Stimulated activated naive B cell treated with anti-CD40 and anti-IgM and Interleukin-4, amounts not matched to agents 10 μg/mL and 1 μg/mL and 100 μg/mL, for 72 hours (primary cell): ENCODE measurements at regions not wholly inside any gene's neighbourhood (a gene's known extent, or its start where the extent isn't known, plus 50 kb on each side); places are given as distances from the start of the nearest gene placed in this dataset.

Experiments used
- ATAC-seq, 2 donors: fragments of 150-1000 bp; cut with Tn5 transposase; replicated peaks; 2 replicates each; pipeline ENCODE4 v1.10.0; 2021; ENCODE audit warnings: moderate library complexity in 1 of 2
- DNase-seq: peaks from one replicate; pipeline ENCODE4 v3.0.0; 2021
- H3K27ac Mint-ChIP-seq: one replicate; pipeline ENCODE4 v1.8.0; 2022; ENCODE audit warnings: mild to moderate bottlenecking, mixed read lengths
- H3K27me3 Mint-ChIP-seq, 2 donors: one replicate each; pipeline ENCODE4 v1.8.0; 2022; ENCODE audit warnings: mixed read lengths in 2 of 2
- H3K36me3 Mint-ChIP-seq, 2 donors: one replicate each; pipeline ENCODE4 v1.8.0; 2022; ENCODE audit warnings: mixed read lengths in 2 of 2, mild to moderate bottlenecking in 1 of 2
- H3K4me1 Mint-ChIP-seq, 2 donors: one replicate each; pipeline ENCODE4 v1.8.0; 2022; ENCODE audit warnings: mixed read lengths in 2 of 2, mild to moderate bottlenecking in 1 of 2
- H3K4me3 Mint-ChIP-seq, 2 donors: one replicate each; pipeline ENCODE4 v1.8.0; 2022; ENCODE audit warnings: mild to moderate bottlenecking in 2 of 2, mixed read lengths in 2 of 2, moderate library complexity in 1 of 2
- H3K9me3 Mint-ChIP-seq, 2 donors: one replicate each; pipeline ENCODE4 v1.8.0; 2022; ENCODE audit warnings: mixed read lengths in 2 of 2, mild to moderate bottlenecking in 1 of 2

GRCh38 chr7:72524037-72524436, 111.9 kb upstream of the CALN1 start:
- no peak for DNase-seq
- Mint-ChIP-seq H3K27me3 (no peaks in the 10 kb centered on the region), H3K27ac (no peak overlapping the region), H3K9me3 (peaks cover 0 to 6% of the 10 kb centered on the region in 2 donors), H3K4me1 (no peaks in the 10 kb centered on the region), H3K36me3 (no peaks in the 10 kb centered on the region), H3K4me3 (no peak overlapping the region)
- no peak for ATAC-seq

DNA sequence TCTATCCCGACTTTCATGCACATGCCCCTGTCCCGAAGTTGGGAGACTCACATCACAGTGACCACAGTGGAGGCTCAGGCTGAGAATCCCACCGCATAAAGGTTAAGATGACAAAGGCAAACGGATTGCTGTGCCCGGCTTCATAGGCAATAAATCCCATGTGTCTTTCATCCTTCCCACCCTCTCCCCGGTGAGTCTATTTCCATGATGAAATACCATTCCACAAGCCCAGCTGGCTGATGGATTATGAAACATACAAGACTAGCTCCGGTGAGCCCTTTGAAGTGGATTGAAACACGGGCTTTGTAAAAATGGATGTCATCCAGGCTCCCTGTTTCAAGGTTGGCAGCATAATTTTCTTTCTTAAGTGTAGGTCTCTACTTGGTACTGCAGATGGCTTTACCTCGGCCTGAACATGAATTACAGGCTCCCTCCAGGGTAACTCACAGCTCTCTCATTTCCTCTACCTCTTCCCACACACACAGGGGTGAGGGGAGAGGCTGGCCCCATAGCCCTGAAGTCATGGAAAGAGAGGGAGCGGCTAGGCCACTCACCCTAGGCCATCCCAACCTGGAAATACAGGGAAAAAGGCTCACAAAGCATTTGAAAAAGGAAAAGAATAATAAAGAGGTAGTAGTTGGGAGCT, 92.0 kb upstream of the CALN1 start:
- Mint-ChIP-seq H3K27ac (no peak overlapping the region), H3K4me3 (no peak overlapping the region), H3K36me3 (no peaks in the 10 kb centered on the region), H3K9me3 (no peaks in the 10 kb centered on the region), H3K27me3 (no peaks in the 10 kb centered on the region), H3K4me1 (no peaks in the 10 kb centered on the region)
- DNase-seq (no peak), ATAC-seq (no peak)

GRCh38 chr7:72503644-72504043, 91.5 kb upstream of the CALN1 start:
- ATAC-seq (no peak), DNase-seq (no peak)
- Mint-ChIP-seq H3K9me3 (no peaks in the 10 kb centered on the region), H3K4me1 (no peaks in the 10 kb centered on the region), H3K27me3 (no peaks in the 10 kb centered on the region), H3K27ac (no peak overlapping the region), H3K36me3 (no peaks in the 10 kb centered on the region), H3K4me3 (no peak overlapping the region)

- Mint-ChIP-seq H3K4me3 (no peak overlapping the region), H3K27me3 (peaks cover 0 to 4% of the 10 kb centered on the region in 2 donors), H3K9me3 (peaks cover 9% of the 10 kb centered on the region in 2 donors), H3K27ac (no peak overlapping the region), H3K4me1 (no peaks in the 10 kb centered on the region), H3K36me3 (no peaks in the 10 kb centered on the region)
- no peak for ATAC-seq
- no peak for DNase-seq
Measured at GRCh38 chr7:72494807-72495206, 82.7 kb upstream of the CALN1 start.

GRCh38 chr7:72493850-72494661, 81.9 kb upstream of the CALN1 start:
- no peaks in the 10 kb centered on the region for H3K36me3 Mint-ChIP-seq
- H3K27me3 Mint-ChIP-seq = peaks cover 0 to 4% of the 10 kb centered on the region in 2 donors
- peaks cover 9% of the 10 kb centered on the region in 2 donors for H3K9me3 Mint-ChIP-seq
- H3K4me1 Mint-ChIP-seq = no peaks in the 10 kb centered on the region
- peak in 1 of 2 donors; percentile 53 for ATAC-seq
- H3K4me3 Mint-ChIP-seq = no peak overlapping the region
- DNase-seq = peak; percentile 31
- no peak overlapping the region for H3K27ac Mint-ChIP-seq

- no peaks in the 10 kb centered on the region for H3K4me1 Mint-ChIP-seq
- H3K36me3 Mint-ChIP-seq = peaks cover 0 to 2% of the 10 kb centered on the region in 2 donors
- H3K4me3 Mint-ChIP-seq = no peak overlapping the region
- H3K27me3 Mint-ChIP-seq = peaks cover 0 to 4% of the 10 kb centered on the region in 2 donors
- no peak overlapping the region for H3K27ac Mint-ChIP-seq
- DNase-seq = no peak
- peaks cover 7 to 8% of the 10 kb centered on the region in 2 donors for H3K9me3 Mint-ChIP-seq
- ATAC-seq = no peak
Measured at GRCh38 chr7:72492461-72493065, 80.4 kb upstream of the CALN1 start.

- peaks cover 0 to 2% of the 10 kb centered on the region in 2 donors for H3K36me3 Mint-ChIP-seq
- H3K9me3 Mint-ChIP-seq = peaks cover 9 to 15% of the 10 kb centered on the region in 2 donors
- ATAC-seq (no peak), DNase-seq (no peak)
- H3K27me3 Mint-ChIP-seq = peaks cover 0 to 4% of the 10 kb centered on the region in 2 donors
- H3K27ac Mint-ChIP-seq = no peak overlapping the region
- no peak overlapping the region for H3K4me3 Mint-ChIP-seq
- no peaks in the 10 kb centered on the region for H3K4me1 Mint-ChIP-seq
Measured at GRCh38 chr7:72490301-72490700, 78.2 kb upstream of the CALN1 start.

DNA sequence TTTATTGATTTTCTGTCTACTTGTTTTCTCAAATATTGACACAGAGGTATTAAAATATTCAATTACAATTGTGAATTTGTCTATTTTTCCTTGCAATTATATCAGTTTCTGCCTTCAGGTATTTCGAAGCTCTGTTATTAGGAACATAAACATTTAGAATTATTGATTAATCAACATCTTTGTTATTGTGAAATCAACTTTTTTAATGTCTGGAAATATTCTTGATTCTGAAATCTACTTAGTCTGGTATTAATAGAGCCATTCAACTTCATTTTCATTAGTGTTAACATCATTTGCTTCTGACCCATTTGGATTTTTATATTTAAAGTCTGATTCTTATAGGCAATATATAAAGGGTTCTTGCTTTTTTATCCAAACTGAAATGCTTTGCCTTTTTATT, 69.8 kb upstream of the CALN1 start:
- DNase-seq (no peak), ATAC-seq (no peak)
- Mint-ChIP-seq H3K27ac (no peak overlapping the region), H3K36me3 (peaks cover 0 to 2% of the 10 kb centered on the region in 2 donors), H3K9me3 (peaks cover 4 to 6% of the 10 kb centered on the region in 2 donors), H3K27me3 (peaks cover 3 to 16% of the 10 kb centered on the region in 2 donors), H3K4me3 (no peak overlapping the region), H3K4me1 (no peaks in the 10 kb centered on the region)

DNA sequence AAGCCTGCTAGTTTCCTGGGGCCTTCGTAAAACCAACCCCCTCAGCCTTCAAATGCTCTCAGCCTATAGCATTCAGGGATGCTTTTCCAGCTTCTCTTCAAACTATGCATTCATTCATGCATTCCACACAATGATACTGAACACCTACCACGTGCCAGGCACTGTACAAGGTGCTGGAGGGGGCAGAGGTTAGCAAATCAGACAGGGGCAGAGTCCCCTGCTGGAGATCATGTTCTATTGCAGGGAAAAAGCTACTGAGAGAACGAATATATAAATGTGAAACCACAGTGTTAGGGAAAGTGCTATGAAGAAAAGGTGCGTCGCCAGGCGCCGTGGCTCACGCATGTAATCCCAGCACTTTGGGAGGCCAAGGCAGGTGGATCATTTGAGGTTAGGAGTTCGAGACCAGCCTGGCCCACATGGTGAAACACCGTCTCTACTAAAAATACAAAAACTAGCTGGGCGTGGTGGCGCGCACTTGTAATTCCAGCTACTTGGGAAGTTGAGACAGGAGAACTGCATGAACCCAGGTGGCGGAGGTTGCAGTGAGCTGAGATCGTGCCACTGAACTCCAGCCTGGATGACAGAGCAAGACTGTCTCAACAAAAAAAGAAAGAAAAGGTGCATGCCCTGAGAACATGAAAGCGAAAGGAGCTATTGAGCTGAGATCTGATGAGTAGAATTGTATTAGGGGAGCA, 64.6 kb upstream of the CALN1 start:
- DNase-seq (no peak), ATAC-seq (no peak)
- H3K9me3 Mint-ChIP-seq = peaks cover 9 to 13% of the 10 kb centered on the region in 2 donors
- no peaks in the 10 kb centered on the region for H3K27me3 Mint-ChIP-seq
- no peak overlapping the region for H3K4me3 Mint-ChIP-seq
- H3K36me3 Mint-ChIP-seq = peaks cover 0 to 2% of the 10 kb centered on the region in 2 donors
- no peak overlapping the region for H3K27ac Mint-ChIP-seq
- H3K4me1 Mint-ChIP-seq = no peaks in the 10 kb centered on the region

GRCh38 chr7:72467237-72467636, 55.1 kb upstream of the CALN1 start:
- H3K4me1 Mint-ChIP-seq = no peaks in the 10 kb centered on the region
- H3K9me3 Mint-ChIP-seq = peaks cover 0 to 4% of the 10 kb centered on the region in 2 donors
- no peak overlapping the region for H3K27ac Mint-ChIP-seq
- H3K27me3 Mint-ChIP-seq = no peaks in the 10 kb centered on the region
- DNase-seq (no peak), ATAC-seq (no peak)
- no peaks in the 10 kb centered on the region for H3K36me3 Mint-ChIP-seq
- no peak overlapping the region for H3K4me3 Mint-ChIP-seq

DNA sequence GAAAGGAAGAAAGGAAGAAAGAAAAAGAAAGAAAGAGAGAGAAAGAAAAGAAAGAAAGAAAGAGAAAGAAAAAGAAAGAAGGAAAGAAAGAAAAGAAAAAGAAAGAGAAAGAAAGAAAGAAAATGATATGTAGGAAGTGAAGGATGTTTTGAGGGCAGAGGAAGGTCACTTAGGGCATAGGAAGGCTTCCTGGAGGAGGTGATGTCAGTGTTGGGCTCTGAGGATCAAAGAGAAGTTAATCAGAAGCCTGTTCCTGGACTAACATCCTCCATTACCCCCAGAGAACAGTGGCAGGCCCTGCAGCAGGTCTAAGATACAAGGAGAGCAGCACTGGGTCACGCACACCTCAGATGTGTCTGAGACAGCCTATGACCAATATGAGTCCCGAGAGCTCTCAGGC, 54.7 kb upstream of the CALN1 start:
- no peaks in the 10 kb centered on the region for H3K4me1 Mint-ChIP-seq
- DNase-seq (no peak), ATAC-seq (no peak)
- H3K36me3 Mint-ChIP-seq = no peaks in the 10 kb centered on the region
- peaks cover 0 to 4% of the 10 kb centered on the region in 2 donors for H3K9me3 Mint-ChIP-seq
- no peak overlapping the region for H3K4me3 Mint-ChIP-seq
- no peak overlapping the region for H3K27ac Mint-ChIP-seq
- no peaks in the 10 kb centered on the region for H3K27me3 Mint-ChIP-seq

DNA sequence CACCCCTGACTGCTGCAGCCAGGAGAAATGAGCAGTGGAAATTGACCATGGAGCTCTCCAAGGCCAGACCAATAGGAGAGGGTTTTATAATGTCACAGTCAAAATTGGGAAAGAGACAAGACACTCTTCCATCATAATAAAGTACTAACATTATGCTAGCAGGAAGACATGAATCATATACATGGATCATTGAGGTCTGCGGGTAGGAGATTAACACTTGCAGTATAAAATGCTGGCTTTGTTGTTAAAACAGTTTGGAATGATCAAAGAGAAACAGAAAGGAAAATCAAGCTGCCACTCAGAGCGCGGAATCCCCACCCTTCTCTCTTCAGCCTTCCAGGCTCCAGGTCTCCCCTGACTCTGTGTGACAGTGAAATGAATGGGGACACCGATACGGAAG, 53.4 kb upstream of the CALN1 start:
- Mint-ChIP-seq H3K27ac (no peak overlapping the region), H3K4me3 (no peak overlapping the region), H3K9me3 (peaks cover 0 to 6% of the 10 kb centered on the region in 2 donors), H3K27me3 (peaks cover 0 to 5% of the 10 kb centered on the region in 2 donors), H3K36me3 (no peaks in the 10 kb centered on the region), H3K4me1 (no peaks in the 10 kb centered on the region)
- ATAC-seq = no peak
- DNase-seq = no peak

DNA sequence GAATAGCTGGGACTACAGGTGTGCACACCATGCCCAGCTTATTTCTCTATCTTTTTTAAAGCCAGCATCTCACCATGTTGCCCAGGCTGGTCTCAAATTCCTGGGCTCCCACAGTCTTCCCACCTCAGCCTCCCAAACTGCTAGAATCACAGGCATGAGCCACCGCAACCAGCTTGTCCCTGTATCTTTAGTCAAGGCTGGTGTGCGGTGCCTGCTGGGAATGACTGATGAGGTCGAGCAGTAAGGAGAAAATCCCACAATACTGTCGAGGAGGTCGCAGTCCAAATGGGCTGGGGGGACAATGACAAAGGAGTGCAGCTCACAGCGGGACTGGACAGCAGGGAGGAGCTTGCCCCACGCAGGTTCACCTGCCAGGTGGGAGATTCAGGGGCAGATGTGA, 50.2 kb upstream of the CALN1 start:
- DNase-seq (no peak), ATAC-seq (no peak)
- H3K9me3 Mint-ChIP-seq = peaks cover 0 to 3% of the 10 kb centered on the region in 2 donors
- H3K4me1 Mint-ChIP-seq = no peaks in the 10 kb centered on the region
- no peak overlapping the region for H3K27ac Mint-ChIP-seq
- H3K27me3 Mint-ChIP-seq = peaks cover 0 to 5% of the 10 kb centered on the region in 2 donors
- H3K36me3 Mint-ChIP-seq = no peaks in the 10 kb centered on the region
- no peak overlapping the region for H3K4me3 Mint-ChIP-seq
